ENCODE measurements at regions not wholly inside any gene's neighbourhood (a gene's known extent, or its start where the extent isn't known, plus 50 kb on each side); places are given as distances from the start of the nearest gene placed in this dataset.

GRCh38 chr2:9095226-9095625 lies 91.7 kb upstream of the MBOAT2 start:
- no peak for TF ChIP-seq CTCF (conservative IDR thresholded peaks at IDR 0.05; ENCODE audit: low read length)
- TF ChIP-seq EZH2phosphoT487 (IDR thresholded peaks at IDR 0.05; ENCODE audit: borderline replicate concordance) = no peak
